Stimulated activated naive CD8-positive, alpha-beta T cell treated with anti-CD3 and anti-CD28 coated beads, Interleukin-15, amount 100 ng/mL, for 72 hours (primary cell): ENCODE measurements at regions not wholly inside any gene's neighbourhood (a gene's known extent, or its start where the extent isn't known, plus 50 kb on each side); places are given as distances from the start of the nearest gene placed in this dataset.
"Not testable (repeated sequence)": the region's sequence is repeated elsewhere in the genome, so short reads cannot be mapped to it uniquely, and the experiment has no call there.

Source experiments
- ATAC-seq: fragments of 150-1000 bp; cut with Tn5 transposase; 2 replicates; pipeline ENCODE4 v1.10.0; 2021; ENCODE audit warnings: mild to moderate bottlenecking, moderate library complexity
- DNase-seq, 2 donors: peaks; one replicate each; pipeline ENCODE4 v3.0.0; 2021 to 2022
- H3K27ac Mint-ChIP-seq, 2 donors: one replicate each; pipeline ENCODE4 v1.8.0; 2022; ENCODE audit warnings: mild to moderate bottlenecking in 2 of 2, mixed read lengths in 2 of 2, moderate library complexity in 2 of 2
- H3K27me3 Mint-ChIP-seq: one replicate; pipeline ENCODE4 v1.8.0; 2022; ENCODE audit warnings: mixed read lengths
- H3K4me1 Mint-ChIP-seq: one replicate; pipeline ENCODE4 v1.8.0; 2022; ENCODE audit warnings: mild to moderate bottlenecking, mixed read lengths
- H3K4me3 Mint-ChIP-seq, 2 donors: one replicate each; pipeline ENCODE4 v1.8.0; 2022; ENCODE audit warnings: mild to moderate bottlenecking in 2 of 2, mixed read lengths in 2 of 2, moderate library complexity in 1 of 2
- H3K9me3 Mint-ChIP-seq, 2 donors: one replicate each; pipeline ENCODE4 v1.8.0; 2022; ENCODE audit warnings: mixed read lengths in 2 of 2

- no peak for DNase-seq
- peaks cover 5 to 7% of the 10 kb centered on the region in 2 donors for H3K9me3 Mint-ChIP-seq
- H3K4me3 Mint-ChIP-seq = no peak overlapping the region
Measured at GRCh38 chr3:159257954-159258353, 456.1 kb downstream of the MFSD1 start.

DNA sequence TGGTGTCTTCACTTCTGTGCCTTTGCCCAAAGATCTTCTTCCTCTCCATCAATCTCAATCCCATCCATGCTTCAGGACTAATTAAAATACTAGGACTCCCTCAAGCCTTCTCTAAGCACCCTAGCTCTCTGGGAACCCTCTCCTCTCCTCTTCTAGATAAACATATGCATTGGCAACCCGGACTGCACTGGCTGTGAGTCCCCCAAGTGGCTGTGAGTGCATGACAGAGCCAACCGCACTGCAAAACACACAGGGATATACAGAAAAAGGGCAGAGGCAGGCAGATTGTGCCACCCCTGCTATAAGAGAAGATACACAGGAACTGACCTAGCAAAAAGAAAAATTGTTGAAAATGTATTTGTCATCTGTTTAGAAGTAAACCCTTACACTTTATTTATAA is 457.1 kb downstream of the MFSD1 start:
- no peak for ATAC-seq

More at GRCh38 chr3:159257954-159258353, 456.1 kb downstream of the MFSD1 start:
- Mint-ChIP-seq H3K27ac (no peak overlapping the region), H3K27me3 (peaks cover 28% of the 10 kb centered on the region), H3K4me1 (no peaks in the 10 kb centered on the region)
- ATAC-seq = no peak

DNA sequence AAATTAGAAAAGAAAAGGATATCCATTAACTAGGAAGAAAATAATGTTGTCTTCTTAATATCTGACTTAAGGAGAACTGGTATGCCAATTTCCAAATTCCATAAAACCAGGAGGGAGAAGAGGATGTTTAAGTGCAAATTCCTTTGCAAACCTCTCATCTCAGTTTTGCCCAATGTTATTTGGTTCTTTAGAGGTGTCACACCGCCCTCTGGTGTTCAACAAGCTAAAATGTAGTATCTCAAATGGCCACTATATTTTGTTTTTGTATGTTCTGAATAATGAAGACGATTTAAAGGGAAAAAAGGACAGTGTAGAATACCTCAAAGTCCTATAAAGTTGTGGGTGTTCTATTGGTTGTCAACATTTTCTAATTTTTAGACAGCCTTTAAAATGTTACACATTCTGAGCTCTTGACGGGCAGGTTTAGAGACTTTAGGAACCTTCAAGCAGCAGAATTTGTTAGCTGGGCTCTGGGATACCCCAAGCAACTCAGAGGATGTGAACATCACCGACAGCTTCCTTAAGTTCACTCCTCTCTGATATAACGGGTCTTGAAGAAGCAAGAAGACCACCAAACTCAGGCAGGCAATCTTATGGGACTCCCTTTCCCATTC is 458.3 kb downstream of the MFSD1 start:
- ATAC-seq = no peak
- no peak overlapping the region for H3K4me3 Mint-ChIP-seq
- H3K4me1 Mint-ChIP-seq = no peaks in the 10 kb centered on the region
- no peak overlapping the region for H3K27ac Mint-ChIP-seq
- H3K27me3 Mint-ChIP-seq = peaks cover 23% of the 10 kb centered on the region
- H3K9me3 Mint-ChIP-seq = no peaks in the 10 kb centered on the region
- peak; percentile 11 to 13 for DNase-seq

More for the DNA sequence above, 457.1 kb downstream of the MFSD1 start:
- Mint-ChIP-seq H3K4me1 (no peaks in the 10 kb centered on the region), H3K27ac (no peak overlapping the region), H3K27me3 (peaks cover 25% of the 10 kb centered on the region), H3K9me3 (no peaks in the 10 kb centered on the region), H3K4me3 (no peak overlapping the region)
- no peak for DNase-seq

DNA sequence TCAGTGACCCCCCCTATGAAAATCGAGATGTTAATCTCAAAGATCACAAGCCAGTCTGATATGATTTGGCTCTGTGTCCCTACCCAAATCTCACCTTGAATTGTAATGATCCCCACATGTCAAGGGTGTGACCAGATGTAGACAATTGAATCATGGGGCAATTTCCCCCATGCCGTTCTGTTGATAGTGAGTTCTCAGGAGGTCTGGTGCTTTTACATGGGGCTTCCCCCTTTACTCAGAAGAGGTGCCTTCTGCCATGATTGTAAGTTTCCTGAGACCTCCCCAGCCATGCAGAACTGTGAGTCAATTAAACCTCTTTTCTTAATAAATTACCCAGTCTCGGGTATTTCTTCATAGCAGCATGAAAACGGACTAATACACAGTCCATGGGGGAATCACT is 459.5 kb downstream of the MFSD1 start:
- ATAC-seq, DNase-seq, H3K4me3 Mint-ChIP-seq, H3K9me3 Mint-ChIP-seq, H3K27ac Mint-ChIP-seq, H3K4me1 Mint-ChIP-seq: not testable (repeated sequence)
- peaks cover 18% of the 10 kb centered on the region for H3K27me3 Mint-ChIP-seq

GRCh38 chr3:159263750-159264553 is 462.1 kb downstream of the MFSD1 start:
- peak in 1 of 2 donors; percentile 13 for DNase-seq
- no peak overlapping the region for H3K4me3 Mint-ChIP-seq
- H3K4me1 Mint-ChIP-seq = no peaks in the 10 kb centered on the region
- ATAC-seq = no peak
- no peaks in the 10 kb centered on the region for H3K9me3 Mint-ChIP-seq
- H3K27ac Mint-ChIP-seq = no peak overlapping the region
- H3K27me3 Mint-ChIP-seq = peaks cover 12% of the 10 kb centered on the region

DNA sequence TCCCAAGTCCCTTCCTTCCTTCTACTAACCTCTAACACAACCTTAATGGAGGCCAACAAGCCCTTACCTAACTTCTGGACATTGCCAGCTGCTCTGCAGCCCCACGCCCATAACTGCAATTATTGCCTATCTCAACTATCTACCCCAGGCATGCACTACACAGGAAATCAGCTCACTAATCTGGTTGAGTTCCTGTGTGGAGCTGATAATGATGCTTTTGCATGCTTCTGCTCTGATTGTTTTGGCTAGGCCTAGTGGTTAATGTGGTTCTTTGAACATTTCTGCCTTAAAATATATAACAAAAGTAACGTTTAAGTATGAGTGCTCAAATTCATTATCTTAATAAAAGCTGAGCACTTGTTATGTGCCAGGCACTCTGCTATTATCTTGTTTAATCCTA is 463.9 kb downstream of the MFSD1 start:
- no peaks in the 10 kb centered on the region for H3K9me3 Mint-ChIP-seq
- no peak for DNase-seq
- no peak for ATAC-seq
- no peak overlapping the region for H3K4me3 Mint-ChIP-seq
- H3K27me3 Mint-ChIP-seq = peaks cover 9% of the 10 kb centered on the region
- H3K27ac Mint-ChIP-seq = no peak overlapping the region
- H3K4me1 Mint-ChIP-seq = no peaks in the 10 kb centered on the region

DNA sequence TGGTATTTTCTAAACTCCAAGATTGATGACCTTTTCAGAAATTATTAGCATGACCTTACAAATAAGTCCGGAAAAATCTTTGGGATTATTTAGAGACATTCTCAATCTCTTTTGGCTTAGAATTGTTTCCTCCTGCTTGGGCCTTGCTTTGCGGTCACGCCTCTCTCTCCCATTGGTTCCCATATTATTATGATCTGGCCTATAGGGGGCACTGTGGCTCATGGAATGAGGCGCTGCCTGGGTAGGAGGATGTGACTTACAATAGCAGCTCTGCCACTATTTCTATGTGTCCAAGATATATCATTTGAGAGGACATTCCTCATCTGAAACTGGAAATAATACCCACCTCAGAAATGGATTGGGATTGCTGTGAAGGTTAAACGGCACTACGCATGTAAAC is 464.9 kb downstream of the MFSD1 start:
- Mint-ChIP-seq H3K27ac (no peak overlapping the region), H3K27me3 (peaks cover 9% of the 10 kb centered on the region), H3K9me3 (no peaks in the 10 kb centered on the region), H3K4me3 (no peak overlapping the region), H3K4me1 (no peaks in the 10 kb centered on the region)
- ATAC-seq = no peak
- peak; percentile 4 to 14 for DNase-seq

DNA sequence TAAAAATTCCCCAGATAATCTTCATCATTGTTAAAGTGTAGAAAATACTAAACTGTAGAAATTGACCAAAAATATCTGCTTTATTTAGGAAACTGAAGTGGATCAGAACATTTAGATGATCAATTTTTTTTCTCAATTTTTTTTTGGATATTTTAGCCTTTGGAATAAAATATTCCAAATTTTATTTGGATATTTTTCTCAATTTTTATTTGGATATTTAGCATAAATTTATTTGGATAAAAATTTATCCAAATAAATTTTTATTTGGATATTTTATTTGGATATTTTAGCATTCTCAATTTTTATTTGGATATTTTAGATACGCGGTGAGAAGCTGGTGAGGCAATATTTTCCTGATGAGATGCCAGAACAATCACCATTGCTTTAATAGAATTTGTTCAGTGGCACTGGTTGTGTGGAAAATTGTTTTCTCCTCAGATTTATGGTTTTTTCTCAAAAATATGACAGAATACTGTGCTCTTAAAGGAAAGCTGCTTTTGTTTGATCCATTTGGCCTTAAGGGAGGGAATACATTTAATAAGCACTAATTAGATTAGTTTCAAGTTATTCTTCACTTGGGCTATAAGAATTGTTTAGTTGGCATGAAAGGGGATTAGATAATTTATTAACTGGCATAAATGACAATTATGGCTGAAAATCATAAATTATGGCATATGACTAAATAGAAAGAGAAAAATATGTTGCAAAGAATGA is 470.1 kb downstream of the MFSD1 start:
- Mint-ChIP-seq H3K27me3 (no peaks in the 10 kb centered on the region), H3K4me3 (no peak overlapping the region), H3K27ac (no peak overlapping the region), H3K4me1 (no peaks in the 10 kb centered on the region), H3K9me3 (no peaks in the 10 kb centered on the region)
- no peak for DNase-seq
- no peak for ATAC-seq

DNA sequence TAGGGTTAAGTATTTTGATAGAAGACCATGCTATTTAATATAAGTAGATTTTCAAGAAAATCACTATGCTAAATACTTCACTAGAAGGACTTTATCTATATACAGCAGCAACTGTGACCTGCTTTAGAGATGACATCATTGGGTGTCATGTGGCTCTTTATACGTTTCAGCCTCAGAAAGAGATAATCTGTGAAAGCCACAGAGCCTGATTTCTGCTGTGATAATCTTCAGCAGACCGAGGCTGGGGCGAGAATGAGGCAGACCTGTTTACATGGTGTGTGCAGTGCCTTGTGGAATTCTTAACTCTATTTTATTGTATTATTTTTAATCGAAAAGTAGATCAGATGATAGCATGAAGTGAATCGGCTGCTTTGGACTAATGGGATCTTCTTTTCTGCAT is 471.2 kb downstream of the MFSD1 start:
- Mint-ChIP-seq H3K4me1 (no peaks in the 10 kb centered on the region), H3K4me3 (no peak overlapping the region), H3K9me3 (no peaks in the 10 kb centered on the region), H3K27ac (no peak overlapping the region), H3K27me3 (no peaks in the 10 kb centered on the region)
- DNase-seq (no peak), ATAC-seq (no peak)

- Mint-ChIP-seq H3K27ac (no peak overlapping the region), H3K4me1 (no peaks in the 10 kb centered on the region), H3K4me3 (no peak overlapping the region), H3K9me3 (no peaks in the 10 kb centered on the region), H3K27me3 (no peaks in the 10 kb centered on the region)
- ATAC-seq (no peak), DNase-seq (no peak)
Measured at GRCh38 chr3:159273608-159274007, 471.8 kb downstream of the MFSD1 start.

DNA sequence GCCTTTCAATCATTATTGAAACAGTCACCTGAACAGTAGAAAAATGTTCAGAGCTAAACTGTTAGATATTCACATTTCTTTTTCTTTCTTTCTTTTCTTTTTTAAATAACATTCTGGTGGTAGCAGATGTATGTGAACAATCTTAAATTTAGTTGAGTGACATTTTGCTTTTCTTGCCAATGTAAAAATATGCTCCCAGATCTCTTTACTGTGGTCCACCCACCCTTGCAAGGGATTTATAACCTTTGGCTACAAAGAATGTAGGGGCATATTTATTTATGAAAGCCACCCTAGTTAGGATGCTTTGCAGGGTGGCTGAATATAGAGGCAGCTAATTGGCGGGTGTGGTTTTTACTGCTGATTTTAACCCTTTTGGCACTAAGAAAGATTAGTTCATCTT is 473.9 kb downstream of the MFSD1 start:
- Mint-ChIP-seq H3K4me1 (no peaks in the 10 kb centered on the region), H3K27ac (no peak overlapping the region), H3K9me3 (peaks cover 0 to 12% of the 10 kb centered on the region in 2 donors), H3K27me3 (no peaks in the 10 kb centered on the region), H3K4me3 (no peak overlapping the region)
- ATAC-seq = no peak
- DNase-seq = no peak

DNA sequence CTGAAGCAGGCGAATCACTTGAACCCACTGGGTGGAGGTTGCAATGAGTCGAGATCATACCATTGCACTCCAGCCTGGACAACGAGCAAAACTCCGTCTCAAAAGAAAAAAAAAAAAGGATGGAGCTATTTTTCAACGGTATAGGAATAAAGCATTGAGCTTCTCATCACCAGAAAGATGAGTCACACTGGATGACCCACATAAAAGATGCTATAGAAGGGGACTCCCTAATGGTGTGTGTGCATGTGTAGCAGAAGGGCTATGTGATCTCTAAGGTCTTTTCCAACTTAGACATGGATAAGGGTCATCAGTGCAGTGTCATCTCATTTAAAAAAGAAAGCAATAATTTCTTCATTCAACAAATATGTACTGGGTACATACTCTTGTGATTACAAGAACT is 476.0 kb downstream of the MFSD1 start:
- Mint-ChIP-seq H3K9me3 (peaks cover 0 to 12% of the 10 kb centered on the region in 2 donors), H3K4me3 (no peak overlapping the region), H3K4me1 (no peaks in the 10 kb centered on the region), H3K27me3 (no peaks in the 10 kb centered on the region), H3K27ac (no peak overlapping the region)
- no peak for DNase-seq
- no peak for ATAC-seq

GRCh38 chr3:159280386-159281191 is 478.7 kb downstream of the MFSD1 start:
- ATAC-seq (no peak), DNase-seq (no peak)
- no peak overlapping the region for H3K27ac Mint-ChIP-seq
- H3K9me3 Mint-ChIP-seq = peaks cover 0 to 12% of the 10 kb centered on the region in 2 donors
- no peaks in the 10 kb centered on the region for H3K27me3 Mint-ChIP-seq
- no peak overlapping the region for H3K4me3 Mint-ChIP-seq
- H3K4me1 Mint-ChIP-seq = no peaks in the 10 kb centered on the region

- no peak overlapping the region for H3K27ac Mint-ChIP-seq
- no peak for ATAC-seq
Measured at GRCh38 chr3:159293493-159293892, 491.6 kb downstream of the MFSD1 start.

DNA sequence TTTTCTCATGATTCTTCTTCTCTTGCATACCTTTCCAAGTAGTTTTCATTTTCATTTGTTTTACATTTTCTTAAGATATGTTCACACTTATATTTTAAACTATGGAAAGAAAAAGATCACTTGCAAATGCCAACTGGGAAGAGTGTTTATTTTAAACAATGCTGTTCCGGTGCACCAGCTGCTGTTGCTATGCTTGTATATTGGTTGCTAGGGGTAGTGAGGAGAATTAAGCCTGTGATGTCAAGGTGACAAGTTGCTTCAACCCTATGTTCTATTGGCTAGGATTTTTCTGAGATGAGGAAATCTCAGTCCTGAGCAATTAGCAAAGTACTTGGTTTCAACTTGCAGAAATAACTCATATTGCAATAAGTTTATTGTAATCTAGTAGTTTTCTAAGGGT is 500.1 kb downstream of the MFSD1 start:
- no peaks in the 10 kb centered on the region for H3K4me1 Mint-ChIP-seq
- ATAC-seq (no peak), DNase-seq (no peak)
- no peaks in the 10 kb centered on the region for H3K27me3 Mint-ChIP-seq
- H3K27ac Mint-ChIP-seq = no peak overlapping the region
- H3K4me3 Mint-ChIP-seq = no peak overlapping the region
- peaks cover 0 to 6% of the 10 kb centered on the region in 2 donors for H3K9me3 Mint-ChIP-seq

More at GRCh38 chr3:159293493-159293892, 491.6 kb downstream of the MFSD1 start:
- DNase-seq = no peak
- Mint-ChIP-seq H3K27me3 (no peaks in the 10 kb centered on the region), H3K4me3 (no peak overlapping the region), H3K4me1 (no peaks in the 10 kb centered on the region), H3K9me3 (no peaks in the 10 kb centered on the region)
